CD4-positive, alpha-beta T cell treated with Interferon gamma for 1 hour (primary cell): ENCODE measurements at regions not wholly inside any gene's neighbourhood (a gene's known extent, or its start where the extent isn't known, plus 50 kb on each side); places are given as distances from the start of the nearest gene placed in this dataset.

Experiments used
- DNase-seq: peaks from one replicate; pipeline ENCODE4 v3.0.0-alpha.2; 2020

DNA sequence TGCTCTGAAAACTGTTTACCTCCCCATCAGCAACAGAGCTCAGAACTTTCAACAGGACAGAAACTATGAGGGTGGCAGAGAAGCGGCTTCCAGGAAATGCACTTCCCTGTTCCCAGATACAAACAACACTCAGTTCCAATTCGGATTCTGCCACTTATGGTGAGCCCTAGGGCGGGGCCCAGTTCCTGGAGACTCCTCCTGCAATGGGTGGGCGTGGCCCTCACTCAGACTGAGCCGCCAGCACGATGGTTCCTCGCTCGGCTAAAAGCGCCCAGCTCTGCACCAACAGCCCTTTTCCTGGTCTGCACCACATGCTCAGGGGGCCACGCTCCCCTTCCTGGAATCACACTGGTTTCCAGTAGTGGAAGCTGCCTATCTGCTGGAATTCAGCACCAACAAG is 314.1 kb downstream of the CTTN start:
- DNase-seq, result no peak

DNA sequence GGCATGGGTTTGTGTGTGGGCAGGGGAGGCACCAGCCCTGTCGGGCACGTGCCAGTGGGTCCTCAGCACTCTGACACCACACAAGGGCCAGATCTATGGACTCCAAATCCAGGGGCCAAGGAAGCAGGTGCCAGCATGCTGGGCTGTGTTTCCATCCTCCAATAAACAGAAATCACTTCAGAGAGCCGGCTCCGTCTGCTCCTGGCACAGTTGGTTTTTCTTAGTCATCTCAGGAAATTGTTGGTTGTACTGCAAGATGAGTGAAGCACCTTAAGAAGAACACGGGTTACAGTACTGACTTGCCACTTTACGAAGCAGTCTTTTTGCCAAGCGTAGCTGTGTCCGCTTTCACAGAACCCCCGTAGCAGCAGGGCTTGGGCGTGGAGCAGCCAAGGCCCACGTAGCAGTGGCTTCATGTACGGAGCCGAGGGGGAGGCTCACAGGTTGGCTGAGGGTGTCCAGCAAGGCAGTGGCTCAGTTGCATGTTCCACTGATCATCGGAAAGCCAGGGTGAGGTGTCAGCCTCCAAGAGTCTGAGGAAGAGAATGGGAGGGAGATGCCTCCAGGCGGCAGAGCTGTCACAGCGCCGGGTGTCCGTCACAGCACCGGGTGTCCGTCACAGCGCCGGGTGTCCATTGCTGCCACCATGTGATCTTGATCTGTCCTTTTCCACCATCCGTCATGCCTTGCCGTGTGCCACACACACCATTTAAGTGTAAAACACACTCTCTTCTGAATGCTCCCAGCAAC is 314.9 kb downstream of the CTTN start:
- DNase-seq, result no peak

DNA sequence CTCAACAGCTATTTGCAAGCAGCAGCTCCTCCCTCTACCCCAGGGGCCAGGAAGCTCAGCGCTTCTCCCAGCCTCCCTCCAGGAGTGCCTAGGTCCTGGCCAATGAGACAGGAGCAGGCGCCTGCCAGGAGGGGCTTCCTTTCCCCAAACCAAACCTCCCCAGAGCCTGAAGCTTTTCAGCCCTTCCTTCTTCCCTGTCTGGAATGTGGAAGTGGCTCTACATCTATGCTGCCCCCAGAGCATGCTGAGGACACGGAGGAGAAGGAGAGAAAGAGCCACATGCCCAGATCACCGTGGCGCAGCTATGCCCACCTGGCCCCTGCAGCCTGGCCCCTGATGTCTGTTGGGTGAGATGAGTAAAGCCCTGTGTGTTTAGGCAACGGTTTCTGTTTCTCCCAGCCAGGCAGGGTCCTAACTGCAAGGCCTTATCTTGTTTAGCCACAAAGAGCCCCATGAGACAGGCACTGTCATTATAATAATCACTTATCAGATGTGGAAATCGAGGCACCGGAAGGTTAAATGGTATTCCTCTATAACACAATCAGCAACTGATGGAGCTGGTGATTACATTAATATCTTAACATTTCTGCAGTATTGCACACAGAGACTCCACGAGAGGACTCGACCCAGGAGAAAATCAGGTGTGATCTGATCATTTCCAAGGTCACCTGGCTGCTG is 315.8 kb downstream of the CTTN start:
- no peak for DNase-seq

DNA sequence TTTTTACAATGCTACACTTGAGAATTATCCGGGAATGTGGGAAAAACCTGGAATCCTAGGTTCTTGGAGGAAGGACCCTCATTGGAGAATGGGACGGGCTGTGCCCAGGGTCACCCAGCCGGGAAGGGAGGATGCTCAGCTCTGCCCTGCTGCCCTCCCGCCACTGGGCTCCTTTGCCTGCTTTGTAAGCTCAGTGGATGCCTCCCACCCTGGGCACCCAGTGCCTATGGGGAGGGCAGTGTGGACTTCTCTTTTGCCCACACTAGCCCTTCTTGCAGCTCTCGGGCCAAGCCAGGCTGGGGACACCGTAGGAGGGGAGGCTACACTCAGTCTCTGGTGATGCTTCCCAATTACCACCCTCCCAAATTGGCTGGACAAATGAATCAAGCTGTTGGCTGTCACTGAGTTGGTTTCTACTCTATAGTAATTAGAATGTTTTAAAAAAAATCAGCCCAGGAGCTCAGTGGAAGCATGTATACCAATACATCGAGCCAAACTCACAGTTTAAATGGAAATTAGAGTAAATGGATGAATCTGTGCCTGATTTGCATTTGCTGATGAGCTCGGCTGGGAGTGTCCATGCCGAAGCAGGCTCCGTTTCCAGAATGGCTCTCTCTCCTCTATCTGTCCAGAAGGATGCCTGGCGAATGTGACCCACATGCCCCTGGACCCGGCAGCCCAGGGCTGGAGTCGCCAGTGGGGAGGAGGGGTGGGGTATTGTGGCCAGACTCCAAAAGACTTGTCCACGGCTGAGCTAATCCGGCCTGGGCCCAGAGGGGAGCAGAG is 317.0 kb downstream of the CTTN start:
- no peak for DNase-seq

DNA sequence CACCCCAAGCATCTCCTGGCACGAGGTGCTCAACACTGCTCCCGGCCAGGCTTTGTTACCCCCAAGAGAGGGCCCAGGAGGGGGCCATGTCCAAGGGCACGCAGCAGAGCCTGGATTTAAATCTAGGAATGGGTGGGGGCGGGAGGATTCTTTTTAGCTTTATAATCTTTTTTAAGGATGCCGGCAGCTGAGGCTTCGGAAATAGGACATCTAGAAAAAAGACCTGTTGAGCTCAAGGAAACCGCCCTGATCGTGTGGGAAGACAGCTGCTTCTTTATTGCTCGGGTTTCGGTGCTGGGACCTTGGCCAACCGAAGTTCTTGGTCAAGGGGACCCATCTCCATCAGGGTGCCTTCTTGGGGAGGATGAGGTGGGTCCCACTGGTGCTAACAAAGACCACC is 317.9 kb downstream of the CTTN start:
- no peak for DNase-seq

DNA sequence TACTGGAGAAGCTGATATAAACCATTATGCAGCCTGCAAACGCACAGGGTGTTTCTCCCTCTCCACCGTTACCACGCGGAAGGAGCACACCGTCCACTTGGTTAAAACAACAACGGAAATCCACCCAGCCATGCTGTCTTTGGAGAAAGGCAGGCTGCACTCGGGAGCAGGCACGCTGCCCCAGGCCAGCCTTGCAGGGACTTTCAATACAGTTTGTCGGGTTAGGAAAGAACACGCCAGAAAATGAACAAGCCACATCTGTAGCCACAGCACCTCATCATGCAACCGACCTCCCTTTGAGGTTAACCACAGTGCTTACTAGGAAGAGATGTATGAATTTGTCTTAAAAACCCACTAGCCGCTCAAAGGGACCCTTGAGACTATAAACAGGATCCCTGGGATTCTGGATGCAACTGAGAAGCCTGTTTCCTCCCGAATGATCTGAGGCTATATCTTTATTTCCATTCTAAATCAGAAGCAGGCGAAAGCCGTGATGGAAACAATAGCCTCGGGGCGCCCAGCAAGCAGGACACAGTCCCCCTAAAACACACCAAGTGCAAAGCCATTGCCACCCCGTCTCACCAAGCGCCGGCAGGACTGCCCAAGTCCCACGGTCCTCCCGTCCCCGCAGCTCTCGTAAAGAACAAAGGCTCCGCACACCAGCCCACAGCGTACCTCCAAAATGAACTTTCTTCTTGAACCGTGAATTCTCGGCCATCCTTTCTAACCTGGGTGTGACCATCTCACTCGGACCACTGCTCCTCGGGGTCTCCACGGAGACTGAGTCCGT is 318.9 kb downstream of the CTTN start:
- no peak for DNase-seq

DNA sequence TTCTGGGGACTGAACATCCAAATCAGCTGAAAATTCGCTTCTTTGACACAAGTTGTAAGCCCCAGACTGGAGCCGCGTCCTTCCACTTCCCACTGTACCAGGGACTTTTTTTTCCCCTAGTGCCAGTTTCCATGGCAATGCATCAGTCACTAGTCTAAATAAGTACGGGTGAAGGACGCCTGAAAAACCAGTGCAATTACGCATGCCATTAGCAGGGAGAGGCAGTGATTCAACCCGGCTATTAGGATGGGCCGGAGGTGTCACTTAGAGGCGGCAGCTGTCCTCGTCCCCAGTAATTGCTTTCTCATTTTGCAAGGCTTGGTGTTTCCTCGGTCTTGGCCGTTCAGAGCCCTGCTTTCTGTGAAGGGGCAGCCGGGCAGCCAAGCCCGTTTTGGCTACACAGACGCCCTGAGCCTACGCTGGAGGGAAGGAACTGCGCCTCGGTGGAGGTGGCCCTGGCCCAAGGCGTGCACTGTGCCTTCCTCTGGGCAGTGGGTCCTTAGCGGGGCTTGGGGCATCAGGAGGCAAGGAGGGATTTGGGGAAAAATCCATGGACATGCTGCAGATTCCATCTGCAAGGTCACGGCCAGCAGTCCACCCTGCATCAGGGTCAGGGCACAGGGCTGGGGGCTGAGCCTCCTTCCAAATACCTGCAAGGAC is 319.7 kb downstream of the CTTN start:
- DNase-seq, result no peak

DNA sequence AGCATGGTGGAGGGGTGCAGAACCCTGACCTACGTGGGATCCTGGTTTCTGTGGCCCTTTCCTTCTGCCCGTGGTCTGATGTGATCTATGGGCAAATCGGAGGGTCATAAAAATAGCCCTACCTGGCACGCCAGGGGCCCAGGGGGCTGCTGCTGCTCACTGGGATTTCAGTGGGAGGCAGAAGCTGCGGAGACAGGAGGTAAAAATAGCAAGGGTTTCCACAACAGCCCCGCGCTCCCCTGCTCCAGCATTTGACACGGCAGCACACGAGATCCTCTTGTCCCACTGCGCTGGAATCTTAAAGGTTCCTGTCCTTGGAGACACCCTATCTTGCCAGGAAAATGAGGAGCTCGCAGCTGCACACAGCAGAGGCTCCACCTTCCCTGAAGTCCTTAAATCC is 321.2 kb downstream of the CTTN start:
- DNase-seq, result no peak

DNA sequence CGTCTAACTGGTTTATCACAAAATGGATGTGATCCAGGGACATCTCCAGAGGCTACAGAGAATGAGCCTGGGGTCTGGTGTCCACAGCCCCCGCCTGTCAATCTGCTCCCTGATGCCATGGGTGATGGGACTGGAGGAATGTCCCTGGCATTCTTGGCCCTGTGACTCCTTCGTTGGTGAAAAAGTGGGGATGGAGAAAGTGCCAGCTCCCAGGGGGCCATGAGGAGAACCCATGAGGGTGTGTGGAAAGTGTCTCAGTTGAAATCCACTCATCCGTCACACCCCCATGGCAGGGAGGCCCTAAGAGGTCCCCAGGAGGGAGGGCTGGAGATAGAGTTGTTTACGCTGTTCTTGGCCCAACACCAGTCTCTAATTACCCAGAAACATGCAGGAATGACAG is 322.0 kb downstream of the CTTN start:
- DNase-seq, result no peak

DNA sequence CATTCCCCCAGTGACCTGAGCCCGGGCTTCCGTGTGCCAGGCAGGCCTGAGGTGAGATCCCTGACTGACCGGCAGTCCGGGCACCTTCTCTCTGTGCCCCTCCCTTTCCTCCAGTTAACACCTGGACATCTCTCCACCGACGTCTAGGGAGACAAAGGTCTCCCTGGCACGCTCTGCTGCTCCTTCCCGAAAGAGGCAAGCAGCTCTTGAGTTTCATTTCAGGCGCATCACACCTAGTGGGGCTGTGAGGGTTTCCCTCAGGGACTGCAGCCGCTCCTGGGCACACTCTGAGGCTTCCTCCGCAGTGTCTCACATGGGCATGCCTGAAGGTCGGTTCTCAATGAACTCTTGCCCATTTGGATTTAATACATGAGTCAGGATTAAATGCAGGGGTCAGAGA is 322.7 kb downstream of the CTTN start:
- no peak for DNase-seq

DNA sequence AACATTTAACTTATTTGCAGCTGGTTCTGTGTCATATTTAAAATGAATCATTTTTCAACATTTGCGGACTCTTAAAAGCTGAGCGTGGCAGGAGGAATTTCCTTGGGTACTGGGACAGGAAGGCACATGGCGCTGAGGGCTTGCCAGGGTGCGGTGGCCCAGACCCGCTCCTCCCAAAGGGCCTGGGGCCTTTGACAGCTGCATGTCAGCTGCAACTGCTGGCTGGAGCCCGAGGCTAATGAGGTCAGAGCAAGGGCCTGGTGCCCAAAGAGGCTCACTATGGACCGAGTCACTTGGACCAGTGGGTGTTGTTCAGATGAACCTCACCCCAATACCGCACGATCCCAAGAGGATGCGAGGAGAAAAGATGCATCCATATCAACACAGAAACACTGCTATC is 326.9 kb downstream of the CTTN start:
- no peak for DNase-seq

DNA sequence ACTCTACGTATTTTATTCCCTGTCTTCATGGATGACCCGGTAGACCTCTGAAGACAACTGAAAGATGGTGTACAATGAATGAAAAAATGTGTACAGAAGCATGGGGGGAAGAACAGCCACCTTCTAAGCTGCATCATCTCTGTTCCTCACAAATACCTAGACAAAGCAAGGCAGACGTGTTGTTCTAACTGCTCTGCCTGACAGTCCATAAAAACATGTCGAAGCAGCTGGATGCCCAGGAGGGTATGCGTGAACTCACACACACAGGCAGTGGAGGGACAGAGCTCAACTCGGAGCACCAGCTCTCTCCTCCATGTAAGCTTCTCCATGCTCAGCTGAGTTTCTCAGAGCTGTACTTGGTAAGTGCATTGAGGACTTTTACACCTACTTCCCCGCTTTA is 327.4 kb downstream of the CTTN start:
- no peak for DNase-seq

DNA sequence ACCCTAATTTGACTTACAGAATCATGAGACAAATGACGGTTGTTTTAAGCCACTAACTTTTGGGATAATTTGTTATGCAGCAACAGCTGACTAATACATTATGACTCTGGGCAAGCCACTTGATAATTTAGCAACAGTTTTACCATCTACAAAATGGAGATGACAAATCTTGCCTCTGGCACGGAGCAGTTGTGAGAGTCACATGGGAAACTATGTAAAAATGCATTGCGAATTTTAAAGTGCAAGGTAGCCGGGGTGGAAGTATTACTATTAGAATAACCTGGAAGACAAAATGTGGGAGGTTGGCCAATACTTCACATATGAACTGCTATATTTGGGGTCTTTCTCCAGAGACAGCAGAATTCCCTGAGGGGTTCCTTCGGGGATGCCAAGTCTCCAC is 328.7 kb downstream of the CTTN start:
- no peak for DNase-seq

DNA sequence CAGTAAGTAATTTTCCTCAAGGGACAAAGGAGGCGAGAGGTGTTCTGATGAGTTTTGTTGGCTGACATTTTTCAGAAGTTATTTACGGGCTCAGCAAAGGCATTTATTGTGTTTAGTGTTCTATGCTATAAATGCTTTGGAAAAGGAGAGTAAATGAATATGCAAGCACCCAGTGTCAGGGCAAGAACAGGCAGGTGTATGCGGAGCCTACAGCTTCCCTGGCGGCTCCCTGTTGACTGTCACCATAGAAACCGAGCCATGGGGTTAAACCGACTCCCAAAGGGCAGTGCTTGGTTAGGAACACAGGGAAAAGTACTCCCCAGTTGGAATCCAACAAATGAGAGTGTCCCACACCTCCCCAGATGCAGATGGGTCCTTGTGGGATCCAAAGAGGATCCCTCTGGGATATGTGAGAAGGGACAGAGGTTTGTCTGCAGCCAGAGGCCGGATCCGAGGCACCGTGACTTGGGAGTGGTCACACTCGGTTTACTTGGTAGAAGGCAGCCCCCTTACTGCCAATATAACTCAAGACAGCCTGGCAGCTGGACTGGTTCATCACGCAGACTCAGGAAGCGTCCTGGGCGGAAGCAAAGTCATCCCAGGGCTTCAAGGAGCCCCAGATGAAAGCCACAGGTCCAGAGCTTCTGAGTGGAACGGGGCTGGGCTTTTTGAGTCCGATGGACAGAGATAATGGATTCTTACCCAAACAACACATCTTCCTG is 329.7 kb downstream of the CTTN start:
- DNase-seq, result no peak

DNA sequence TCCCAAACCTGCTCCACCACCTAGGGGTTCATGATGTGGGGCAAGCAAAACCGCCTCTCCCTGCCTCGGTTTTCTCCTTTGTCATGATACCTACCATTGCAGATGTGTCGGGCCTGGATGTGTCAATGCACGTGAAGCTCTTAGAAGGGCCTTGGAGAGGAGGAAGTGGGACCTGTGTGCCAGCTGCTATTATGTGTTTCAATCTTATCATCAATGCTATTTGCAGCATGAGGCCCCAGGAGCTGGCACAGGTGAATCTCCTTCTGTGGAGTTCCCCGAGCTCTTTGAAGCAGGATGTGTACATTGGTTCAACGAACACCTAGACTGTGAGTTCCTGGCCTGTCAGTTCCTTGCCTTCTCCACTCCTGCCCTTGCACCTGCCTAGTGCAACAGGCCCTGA is 331.6 kb downstream of the CTTN start:
- DNase-seq, result no peak

DNA sequence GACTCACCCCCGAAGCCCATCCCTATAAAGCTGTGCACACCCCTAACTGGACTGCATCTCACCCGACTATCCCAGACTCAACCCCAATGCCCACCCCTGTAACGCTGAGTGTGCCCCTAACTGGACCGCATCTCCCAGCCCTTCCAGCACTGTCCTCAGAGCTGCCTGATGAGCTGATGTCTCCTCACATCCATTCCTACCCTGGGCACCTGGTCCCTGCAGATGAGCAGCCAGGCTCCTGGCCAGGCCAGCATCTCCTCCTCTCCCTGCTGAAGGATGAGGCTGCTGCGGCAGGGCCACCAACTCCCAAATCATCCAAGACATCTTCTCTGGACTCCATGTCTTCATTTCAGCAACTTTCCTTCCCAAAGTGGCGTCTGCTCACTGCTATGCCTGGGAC is 332.1 kb downstream of the CTTN start:
- DNase-seq, result no peak

DNA sequence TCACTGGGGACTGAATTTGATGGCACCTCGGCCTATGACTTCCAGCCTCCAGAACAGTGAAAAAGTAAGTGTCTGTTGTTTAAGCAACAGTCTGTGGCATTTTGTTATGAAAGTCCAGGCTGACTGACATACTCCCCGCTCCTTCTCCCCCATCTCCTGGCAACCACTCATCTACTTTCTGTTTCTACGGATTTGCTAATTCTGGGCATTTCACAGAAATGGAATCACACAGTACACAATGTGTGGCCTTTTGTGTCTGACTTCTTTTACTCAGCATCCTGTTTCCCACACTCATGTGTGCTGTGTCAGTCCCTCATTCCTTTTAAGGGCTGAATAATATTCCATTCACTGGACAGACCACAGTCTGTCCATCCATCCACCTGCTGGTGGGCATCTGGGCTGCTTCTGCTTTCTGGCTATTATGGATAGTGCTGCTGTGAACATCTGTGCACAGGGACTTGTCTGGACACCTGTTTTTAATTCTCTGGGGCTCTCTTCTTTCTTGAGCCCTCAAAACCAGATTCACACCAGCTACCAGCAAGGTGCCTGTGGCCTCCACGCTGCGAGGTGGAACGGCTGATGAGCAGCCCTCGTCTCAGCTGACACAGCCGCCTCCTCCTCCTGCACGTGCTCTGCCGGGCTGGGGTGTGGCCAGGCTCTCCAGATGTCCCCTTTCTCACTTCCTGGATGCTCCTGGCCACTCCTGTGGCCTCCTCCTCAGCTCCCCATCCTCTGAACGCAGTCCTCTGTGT is 333.1 kb downstream of the CTTN start:
- DNase-seq, result no peak

DNA sequence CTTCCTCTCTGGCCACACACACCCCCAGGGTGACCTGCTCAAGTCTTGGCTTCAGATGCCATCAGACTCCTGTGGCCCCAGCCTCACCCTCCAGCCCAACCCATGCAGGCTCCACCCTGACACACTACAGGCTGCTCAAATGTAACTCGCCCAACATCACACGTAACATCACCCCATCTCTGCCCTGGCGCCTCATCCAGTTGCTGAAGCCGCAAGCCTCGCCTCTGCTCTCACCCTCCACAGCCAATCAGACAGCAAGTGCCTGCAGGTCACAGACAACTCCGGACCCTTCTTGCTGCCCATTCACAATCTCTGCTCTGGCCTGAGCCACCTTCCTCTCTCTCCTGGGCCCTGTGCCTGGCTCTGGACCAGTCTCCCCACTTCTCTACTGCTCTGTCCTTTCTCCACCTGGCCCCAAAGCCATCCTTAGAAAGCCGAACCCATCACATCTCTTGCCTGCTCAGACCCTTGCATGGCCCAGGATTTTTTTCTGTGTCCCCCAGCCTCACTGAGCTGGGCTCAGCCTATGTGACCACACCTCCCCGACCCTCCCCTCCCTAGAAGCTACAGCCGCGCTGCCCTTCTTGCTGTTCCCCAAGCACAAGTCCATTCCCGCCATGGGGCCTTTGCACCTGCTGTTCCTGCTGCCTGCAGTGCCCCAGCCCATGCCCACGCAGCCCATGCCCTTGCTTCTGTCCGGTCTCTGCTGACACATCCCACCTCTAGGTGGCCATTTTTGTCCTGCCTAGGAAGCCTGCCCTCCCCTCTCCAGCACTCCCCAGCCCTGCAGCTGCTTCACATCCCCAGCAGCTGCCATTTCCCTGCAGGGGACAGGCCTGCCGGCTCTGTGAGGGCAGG is 333.9 kb downstream of the CTTN start:
- no peak for DNase-seq

DNA sequence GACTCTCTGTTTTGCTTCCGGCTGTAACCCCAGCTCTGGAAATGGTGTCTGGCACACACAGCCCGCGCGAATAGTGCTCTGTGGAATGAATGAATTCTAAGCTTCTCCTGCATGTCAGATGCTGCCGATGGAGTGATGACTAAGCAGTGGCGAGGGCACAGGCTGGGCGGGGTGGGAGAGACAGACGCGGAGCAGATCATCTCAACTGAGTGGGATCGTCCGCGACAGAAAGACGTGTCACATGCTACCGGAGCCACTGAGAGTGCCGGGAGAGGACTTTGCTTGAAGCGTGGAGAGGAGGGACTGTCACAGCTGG is 334.5 kb downstream of the CTTN start:
- no peak for DNase-seq
